K562 (cell line): ENCODE measurements at regions not wholly inside any gene's neighbourhood (a gene's known extent, or its start where the extent isn't known, plus 50 kb on each side); places are given as distances from the start of the nearest gene placed in this dataset.
A peak's percentile ranks its signal among the peaks of the same experiment; 100 is the strongest.

Experiments used
- ATAC-seq: fragments of 200-7000 bp; cut with Tn5 transposase; 3 replicates; pipeline ENCODE4 v1.9.1; 2020; ENCODE audit warnings: moderate library complexity
- BruUV-seq: library from RNA; stranded (reverse); fragments of 400-500 nt; replicated peaks from 2 replicates; lab custom pipeline; 2021; lab: Mats Ljungman, UMichigan
- CTCF ChIA-PET: fragments of 300-600 bp; formaldehyde crosslinking; extraction: SDS; loops from one replicate; lab custom pipeline; 2021; ENCODE audit warnings: low intra/inter-chr PET ratio; lab: Yijun Ruan, JAX
- POLR2A ChIA-PET: fragments of 300-600, 350-650 bp; sonication (Branson Sonifier 250); formaldehyde crosslinking; extraction: SDS; loops from one replicate; lab custom pipeline; 2021; ENCODE audit warnings: antibody characterized with exemption, inconsistent platforms; lab: Yijun Ruan, JAX
- DNase-seq, 4 experiments: peaks; one replicate each; pipeline versions ENCODE4 v3.0.0 to v3.0.0-alpha.2; 2011 to 2018; ENCODE audit warnings: low spot score in 3 of 4, mixed read lengths in 3 of 4; ENCODE audit errors: extremely low read depth in 1 of 4
- FAIRE-seq: peaks from 2 replicates; lab custom pipeline; 2011; peaks lifted over from hg19 to GRCh38; lab: Jason Lieb, UNC
- H2AFZ ChIP-seq: 2 replicates; pipeline ENCODE4 v1.6.0; 2011; ENCODE audit warnings: low read depth, low read length, control low read depth, inconsistent platforms
- H3K27ac ChIP-seq: fragments of 200-600 bp; 3 replicates; pipeline ENCODE4 v1.8.0; 2011; ENCODE audit warnings: low read depth, mild to moderate bottlenecking, control low read depth, inconsistent platforms, low read length, moderate library complexity, mixed read lengths; ENCODE audit errors: extremely low read depth
- H3K27me3 ChIP-seq, 2 experiments: fragments of 300-600 bp in 1 of 2; 2 replicates in 1 of 2; 3 replicates in 1 of 2; pipeline versions ENCODE4 v1.6.0 to v1.8.0; 2011; ENCODE audit warnings: inconsistent platforms in 2 of 2, low read length in 2 of 2, mild to moderate bottlenecking in 1 of 2, mixed read lengths in 1 of 2, moderate library complexity in 1 of 2; ENCODE audit not compliant: control insufficient read depth in 2 of 2, insufficient read depth in 2 of 2
- H3K36me3 ChIP-seq: fragments of 300-600 bp; 3 replicates; pipeline ENCODE4 v1.8.0; 2011; ENCODE audit warnings: mild to moderate bottlenecking, low read length, inconsistent platforms; ENCODE audit not compliant: control insufficient read depth, insufficient read depth
- H3K4me1 ChIP-seq, 2 experiments: fragments of 200-600 bp in 1 of 2; replicated peaks in 1 of 2; 2 replicates in 1 of 2; 3 replicates in 1 of 2; pipeline versions ENCODE4 v1.5.1 to v1.8.0; 2011; ENCODE audit warnings: inconsistent platforms in 2 of 2, low read length in 2 of 2, mild to moderate bottlenecking in 1 of 2, mixed read lengths in 1 of 2, moderate library complexity in 1 of 2; ENCODE audit not compliant: control insufficient read depth in 2 of 2, insufficient read depth in 2 of 2
- H3K4me2 ChIP-seq: 2 replicates; pipeline ENCODE4 v1.6.1; 2011; ENCODE audit warnings: low read length, control low read depth, inconsistent platforms, mixed read lengths; ENCODE audit not compliant: insufficient read depth
- H3K4me3 ChIP-seq: fragments of 200-600 bp; sonication (generic), shearing (Covaris generic); 2 replicates; pipeline ENCODE4 v1.5.1; 2016; ENCODE audit warnings: control low read depth, inconsistent platforms
- H3K79me2 ChIP-seq: fragments of 200-600 bp; 3 replicates; pipeline ENCODE4 v1.8.0; 2011; ENCODE audit warnings: low read length, inconsistent platforms; ENCODE audit not compliant: control insufficient read depth, insufficient read depth
- H3K9ac ChIP-seq, 2 experiments: 2 replicates each; pipeline versions ENCODE4 v1.6.0 to v1.6.1; 2011; ENCODE audit warnings: low read depth in 2 of 2, low read length in 2 of 2, control low read depth in 1 of 2, inconsistent platforms in 1 of 2, mild to moderate bottlenecking in 1 of 2, mixed read lengths in 1 of 2; ENCODE audit not compliant: insufficient read depth in 1 of 2
- H3K9me1 ChIP-seq: one replicate; pipeline ENCODE4 v1.6.0; 2011; ENCODE audit warnings: inconsistent platforms, mild to moderate bottlenecking, low read length, moderate library complexity; ENCODE audit not compliant: control insufficient read depth, insufficient read depth
- H3K9me3 ChIP-seq: replicated peaks from 2 replicates; pipeline ENCODE4 v1.5.1; 2011; ENCODE audit warnings: low read depth, low read length, inconsistent platforms; ENCODE audit not compliant: control insufficient read depth, insufficient read depth
- H4K20me1 ChIP-seq: replicated peaks from 2 replicates; pipeline ENCODE4 v1.6.1; 2011; ENCODE audit warnings: low read length, inconsistent platforms, mixed read lengths; ENCODE audit not compliant: control insufficient read depth, insufficient read depth
- PBX2 ChIP-seq, 2 experiments: IDR thresholded peaks in 1 of 2; conservative IDR thresholded peaks in 1 of 2; 2 replicates each; pipeline ENCODE4 v1.6.1; 2016; ENCODE audit warnings: low read depth in 2 of 2, mild to moderate bottlenecking in 1 of 2, missing compliant biosample characterization in 1 of 2, missing genetic modification characterization in 1 of 2, moderate library complexity in 1 of 2
- TAF15 ChIP-seq: fragments of 200-400 bp; formaldehyde crosslinking; IDR thresholded peaks from 2 replicates; pipeline ENCODE4 v1.6.1; 2017; ENCODE audit warnings: mild to moderate bottlenecking, low read depth, low read length, moderate library complexity
- WHSC1 ChIP-seq: IDR thresholded peaks from one replicate; pipeline ENCODE4 v1.6.1; 2012; ENCODE audit warnings: low read length, control low read depth, inconsistent platforms
- WGBS: fragments of 100-300 bp; shearing (Covaris generic); methylation state at CpG from one replicate; pipeline ENCODE4 v1.1.6; 2016; ENCODE audit warnings: low coverage, mixed read lengths; ENCODE audit not compliant: insufficient coverage; ENCODE audit errors: missing lambda C conversion rate; 5-methylcytosine and 5-hydroxymethylcytosine counted together
- in situ Hi-C: fragments of 300-500 bp; cut with MboI; formaldehyde crosslinking; loops from 4 replicates; pipeline ENCODE4 v1.15.0; 2018; ENCODE audit warnings: inconsistent platforms, mixed read lengths
- intact Hi-C: fragments of 100-400 bp; cut with micrococcal nuclease; formaldehyde crosslinking; loops from 2 replicates; pipeline ENCODE4 v1.14.2; 2022
- TF ChIP-seq, protein P1 (sequence below): fragments of 450-650 bp; formaldehyde crosslinking; IDR thresholded peaks from 2 replicates; pipeline ENCODE4 v1.4.0; 2020; ENCODE audit warnings: mild to moderate bottlenecking, mixed read lengths

GRCh38 chr12:91845365-91845764 lies 300.3 kb downstream of the BTG1 start:
- Histone ChIP-seq H3K27me3 (no peaks in the 10 kb centered on the region), H3K79me2 (no peaks in the 10 kb centered on the region), H3K4me2 (no peak overlapping the region), H4K20me1 (no peaks in the 10 kb centered on the region), H3K4me1 (no peaks in the 10 kb centered on the region), H3K9me1 (no peaks in the 10 kb centered on the region), H3K9ac (no peak overlapping the region), H3K9me3 (no peaks in the 10 kb centered on the region), H3K27ac (no peak overlapping the region), H3K4me3 (no peak overlapping the region), H2AFZ (no peak overlapping the region), H3K36me3 (no peaks in the 10 kb centered on the region; the same call in 2 of the 3 replicates)
- DNase-seq (no peak), FAIRE-seq (no peak), ATAC-seq (no peak)
- intact Hi-C loops (no loop called here), in situ Hi-C loops (no loop called here)
- 56% methylated on average over 1 of the region's 1 CpG for WGBS
- ChIA-PET POLR2A (no interaction called here), CTCF (no interaction called here)
- BruUV-seq: no TSS peak
- TF ChIP-seq, protein P1, sequence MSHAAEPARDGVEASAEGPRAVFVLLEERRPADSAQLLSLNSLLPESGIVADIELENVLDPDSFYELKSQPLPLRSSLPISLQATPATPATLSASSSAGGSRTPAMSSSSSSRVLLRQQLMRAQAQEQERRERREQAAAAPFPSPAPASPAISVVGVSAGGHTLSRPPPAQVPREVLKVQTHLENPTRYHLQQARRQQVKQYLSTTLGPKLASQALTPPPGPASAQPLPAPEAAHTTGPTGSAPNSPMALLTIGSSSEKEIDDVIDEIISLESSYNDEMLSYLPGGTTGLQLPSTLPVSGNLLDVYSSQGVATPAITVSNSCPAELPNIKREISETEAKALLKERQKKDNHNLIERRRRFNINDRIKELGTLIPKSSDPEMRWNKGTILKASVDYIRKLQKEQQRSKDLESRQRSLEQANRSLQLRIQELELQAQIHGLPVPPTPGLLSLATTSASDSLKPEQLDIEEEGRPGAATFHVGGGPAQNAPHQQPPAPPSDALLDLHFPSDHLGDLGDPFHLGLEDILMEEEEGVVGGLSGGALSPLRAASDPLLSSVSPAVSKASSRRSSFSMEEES (CRISPR knock-in tag): no peak
- no peak for TF ChIP-seq WHSC1
- no peak for TF ChIP-seq TAF15
- TF ChIP-seq PBX2 (CRISPR knock-in tag; IDR thresholded peaks at IDR 0.05; ENCODE audit: low read depth): no peak
- 0 out of 2 replicates have a peak, but pooled peaks have one; percentile 33 for TF ChIP-seq PBX2 (tag; conservative IDR thresholded peaks at IDR 0.05; ENCODE audit: low read depth)
